Astrocyte of the spinal cord (primary cell): ENCODE measurements at regions not wholly inside any gene's neighbourhood (a gene's known extent, or its start where the extent isn't known, plus 50 kb on each side); places are given as distances from the start of the nearest gene placed in this dataset.

ENCODE experiments used
- DNase-seq: peaks from one replicate; pipeline ENCODE4 v3.0.0; 2011; ENCODE audit warnings: low read depth, low spot score
- H3K4me3 ChIP-seq: 2 replicates; pipeline ENCODE4 v1.5.1; 2011; ENCODE audit warnings: low read depth, mild to moderate bottlenecking, low read length, moderate library complexity
- CTCF ChIP-seq: IDR thresholded peaks from 2 replicates; pipeline ENCODE4 v1.5.1; 2012; ENCODE audit warnings: low read depth, mild to moderate bottlenecking, low read length, inconsistent platforms
- in situ Hi-C: cut with HindIII; loops from 2 replicates; pipeline ENCODE4 v1.10.0; 2017; ENCODE audit warnings: low sequenced_read_pairs

GRCh38 chr18:68233018-68233417, 481.9 kb downstream of the TMX3 start:
- H3K4me3 ChIP-seq: no peak overlapping the region
- in situ Hi-C loops: no loop called here
- DNase-seq: no peak
- no peak for TF ChIP-seq CTCF

GRCh38 chr18:68229351-68229750, 485.6 kb downstream of the TMX3 start:
- no peak for TF ChIP-seq CTCF
- in situ Hi-C loops: no loop called here
- DNase-seq: no peak
- H3K4me3 ChIP-seq: no peak overlapping the region

- in situ Hi-C loops: no loop called here
- no peak overlapping the region for H3K4me3 ChIP-seq
- no peak for DNase-seq
- no peak for TF ChIP-seq CTCF
Measured at GRCh38 chr18:68221111-68221724, 493.7 kb downstream of the TMX3 start.

- no peak for TF ChIP-seq CTCF
- no peak overlapping the region for H3K4me3 ChIP-seq
- in situ Hi-C loops: no loop called here
- no peak for DNase-seq
Measured at GRCh38 chr18:68220458-68220857, 494.4 kb downstream of the TMX3 start.

GRCh38 chr18:68219872-68220271, 495.0 kb downstream of the TMX3 start:
- TF ChIP-seq CTCF: no peak
- no peak for DNase-seq
- in situ Hi-C loops: no loop called here
- H3K4me3 ChIP-seq: no peak overlapping the region

- TF ChIP-seq CTCF: no peak
- in situ Hi-C loops: no loop called here
- H3K4me3 ChIP-seq: no peak overlapping the region
- DNase-seq: no peak
Measured at GRCh38 chr18:68219274-68219673, 495.6 kb downstream of the TMX3 start.

- in situ Hi-C loops: no loop called here
- peak; percentile 36 for DNase-seq
- TF ChIP-seq CTCF: no peak
- H3K4me3 ChIP-seq: no peak overlapping the region
Measured at GRCh38 chr18:68215931-68216330, 499.0 kb downstream of the TMX3 start.
